ENCODE measurements at regions not wholly inside any gene's neighbourhood (a gene's known extent, or its start where the extent isn't known, plus 50 kb on each side); places are given as distances from the start of the nearest gene placed in this dataset.

GRCh38 chr1:56188855-56189254, 390.5 kb downstream of the PLPP3 start:
- H3K4me3 ChIP-seq (ENCODE audit: low read depth, low read length) = no peak overlapping the region
- TF ChIP-seq, protein P1, sequence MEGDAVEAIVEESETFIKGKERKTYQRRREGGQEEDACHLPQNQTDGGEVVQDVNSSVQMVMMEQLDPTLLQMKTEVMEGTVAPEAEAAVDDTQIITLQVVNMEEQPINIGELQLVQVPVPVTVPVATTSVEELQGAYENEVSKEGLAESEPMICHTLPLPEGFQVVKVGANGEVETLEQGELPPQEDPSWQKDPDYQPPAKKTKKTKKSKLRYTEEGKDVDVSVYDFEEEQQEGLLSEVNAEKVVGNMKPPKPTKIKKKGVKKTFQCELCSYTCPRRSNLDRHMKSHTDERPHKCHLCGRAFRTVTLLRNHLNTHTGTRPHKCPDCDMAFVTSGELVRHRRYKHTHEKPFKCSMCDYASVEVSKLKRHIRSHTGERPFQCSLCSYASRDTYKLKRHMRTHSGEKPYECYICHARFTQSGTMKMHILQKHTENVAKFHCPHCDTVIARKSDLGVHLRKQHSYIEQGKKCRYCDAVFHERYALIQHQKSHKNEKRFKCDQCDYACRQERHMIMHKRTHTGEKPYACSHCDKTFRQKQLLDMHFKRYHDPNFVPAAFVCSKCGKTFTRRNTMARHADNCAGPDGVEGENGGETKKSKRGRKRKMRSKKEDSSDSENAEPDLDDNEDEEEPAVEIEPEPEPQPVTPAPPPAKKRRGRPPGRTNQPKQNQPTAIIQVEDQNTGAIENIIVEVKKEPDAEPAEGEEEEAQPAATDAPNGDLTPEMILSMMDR (IDR thresholded peaks at IDR 0.05; ENCODE audit: low read depth, low read length, missing control alignments) = no peak
- DNase-seq (ENCODE audit: low read depth) = no peak

- DNase-seq (ENCODE audit: low read depth) = no peak
- TF ChIP-seq, protein P1 (IDR thresholded peaks at IDR 0.05; ENCODE audit: low read depth, low read length, missing control alignments) = no peak
- H3K4me3 ChIP-seq (ENCODE audit: low read depth, low read length) = no peak overlapping the region
Measured at GRCh38 chr1:56188221-56188620, 391.1 kb downstream of the PLPP3 start.

GRCh38 chr1:56187405-56187804, 392.0 kb downstream of the PLPP3 start:
- TF ChIP-seq, protein P1 (IDR thresholded peaks at IDR 0.05; ENCODE audit: low read depth, low read length, missing control alignments) = no peak
- DNase-seq (ENCODE audit: low read depth) = no peak
- no peak overlapping the region for H3K4me3 ChIP-seq (ENCODE audit: low read depth, low read length)

DNA sequence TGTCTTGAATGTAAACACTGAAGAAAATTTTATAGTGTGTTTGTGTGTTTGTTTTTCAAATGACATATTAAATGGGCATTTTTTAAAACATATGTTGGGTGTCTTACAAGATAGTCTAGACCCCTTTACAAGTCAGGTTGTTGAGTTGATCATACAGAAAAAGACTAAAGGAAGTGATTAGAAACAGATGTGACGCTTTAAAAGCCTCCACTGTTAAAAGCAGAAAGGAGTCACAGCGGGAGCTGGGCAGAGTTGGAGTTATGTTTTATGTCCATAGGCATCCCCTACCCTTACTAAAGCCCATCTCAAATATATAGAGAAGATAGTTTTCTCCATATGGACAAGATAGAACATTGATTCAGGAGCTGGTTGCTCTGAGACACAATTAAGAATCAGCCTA, 393.9 kb downstream of the PLPP3 start:
- TF ChIP-seq, protein P1 (IDR thresholded peaks at IDR 0.05; ENCODE audit: low read depth, low read length, missing control alignments) = no peak
- no peak for DNase-seq (ENCODE audit: low read depth)
- no peak overlapping the region for H3K4me3 ChIP-seq (ENCODE audit: low read depth, low read length)

GRCh38 chr1:56183151-56183550, 396.2 kb downstream of the PLPP3 start:
- H3K4me3 ChIP-seq (ENCODE audit: low read depth, low read length) = no peak overlapping the region
- no peak for DNase-seq (ENCODE audit: low read depth)
- TF ChIP-seq, protein P1 (IDR thresholded peaks at IDR 0.05; ENCODE audit: low read depth, low read length, missing control alignments) = no peak

GRCh38 chr1:56180520-56181190, 398.7 kb downstream of the PLPP3 start:
- DNase-seq (ENCODE audit: low read depth) = no peak
- TF ChIP-seq, protein P1 (IDR thresholded peaks at IDR 0.05; ENCODE audit: low read depth, low read length, missing control alignments) = no peak
- no peak overlapping the region for H3K4me3 ChIP-seq (ENCODE audit: low read depth, low read length)

- no peak for DNase-seq (ENCODE audit: low read depth)
- TF ChIP-seq, protein P1 (IDR thresholded peaks at IDR 0.05; ENCODE audit: low read depth, low read length, missing control alignments) = no peak
- no peak overlapping the region for H3K4me3 ChIP-seq (ENCODE audit: low read depth, low read length)
Measured at GRCh38 chr1:56179543-56179942, 399.8 kb downstream of the PLPP3 start.

Data from GM12864 (cell line).